NCI-H748 (cell line): ENCODE measurements at regions not wholly inside any gene's neighbourhood (a gene's known extent, or its start where the extent isn't known, plus 50 kb on each side); places are given as distances from the start of the nearest gene placed in this dataset.

ENCODE experiments used
- DNase-seq: peaks from one replicate; lab custom pipeline; 2025; ENCODE audit not compliant: unreplicated experiment; lab: John Stamatoyannopoulos, UW

GRCh38 chr15:38879909-38880471 lies 315.4 kb upstream of the RASGRP1 start:
- no peak for DNase-seq

GRCh38 chr15:38882221-38882620 lies 317.6 kb upstream of the RASGRP1 start:
- no peak for DNase-seq

GRCh38 chr15:38883987-38884386 lies 319.4 kb upstream of the RASGRP1 start:
- no peak for DNase-seq

- DNase-seq, result no peak
These were observed 320.4 kb upstream of the RASGRP1 start for GRCh38 chr15:38885001-38885400.

GRCh38 chr15:38885471-38885952 lies 320.9 kb upstream of the RASGRP1 start:
- no peak for DNase-seq

GRCh38 chr15:38886315-38887163 lies 321.9 kb upstream of the RASGRP1 start:
- no peak for DNase-seq

- DNase-seq, result no peak
These were observed 324.1 kb upstream of the RASGRP1 start for GRCh38 chr15:38888701-38889221.

- no peak for DNase-seq
These were observed 325.6 kb upstream of the RASGRP1 start for GRCh38 chr15:38890194-38890593.

GRCh38 chr15:38893925-38894242 lies 329.3 kb upstream of the RASGRP1 start:
- no peak for DNase-seq

GRCh38 chr15:38894243-38894948 lies 329.8 kb upstream of the RASGRP1 start:
- DNase-seq, result no peak

GRCh38 chr15:38895326-38896255 lies 331.0 kb upstream of the RASGRP1 start:
- no peak for DNase-seq

- no peak for DNase-seq
These were observed 332.0 kb upstream of the RASGRP1 start for GRCh38 chr15:38896647-38897046.

- DNase-seq, result no peak
These were observed 332.9 kb upstream of the RASGRP1 start for GRCh38 chr15:38897551-38897950.

- no peak for DNase-seq
These were observed 333.6 kb upstream of the RASGRP1 start for GRCh38 chr15:38898236-38898635.

GRCh38 chr15:38899300-38899699 lies 334.7 kb upstream of the RASGRP1 start:
- DNase-seq, result no peak

GRCh38 chr15:38904298-38904697 lies 339.7 kb upstream of the RASGRP1 start:
- DNase-seq, result no peak

- DNase-seq, result no peak
These were observed 341.0 kb upstream of the RASGRP1 start for GRCh38 chr15:38905632-38906031.

GRCh38 chr15:38920966-38921365 lies 356.4 kb upstream of the RASGRP1 start:
- no peak for DNase-seq

- DNase-seq, result no peak
These were observed 356.9 kb upstream of the RASGRP1 start for GRCh38 chr15:38921471-38921870.

- DNase-seq, result no peak
These were observed 363.8 kb upstream of the RASGRP1 start for GRCh38 chr15:38928431-38928830.
